ENCODE measurements at regions not wholly inside any gene's neighbourhood (a gene's known extent, or its start where the extent isn't known, plus 50 kb on each side); places are given as distances from the start of the nearest gene placed in this dataset.

- Histone ChIP-seq H3K36me3 (replicated peaks in 1 of 2) (no peaks in the 10 kb centered on the region), H3K4me1 (replicated peaks in 1 of 2) (no peaks in the 10 kb centered on the region), H3K27ac (no peak overlapping the region), H3K27me3 (peaks cover 2% of the 10 kb centered on the region), H3K9me3 (replicated peaks in 1 of 3) (no peaks in the 10 kb centered on the region), H3K4me3 (no peak overlapping the region)
- TF ChIP-seq POLR2A (IDR thresholded peaks at IDR 0.05) (no peak), CTCF (IDR thresholded peaks at IDR 0.05) (no peak)
- WGBS, 4 donors = 67 to 79% (median 77%) methylated on average over 4 of the region's 4 CpGs
- DNase-seq = no peak
- intact Hi-C loops (cut with DNase I) = no loop called here
Observed at GRCh38 chr22:49067504-49067903, 760.2 kb downstream of the BRD1 start.

GRCh38 chr22:49066619-49067018, 761.1 kb downstream of the BRD1 start:
- DNase-seq = no peak
- no peak overlapping the region for H3K27ac ChIP-seq
- no peak for TF ChIP-seq CTCF (IDR thresholded peaks at IDR 0.05)
- TF ChIP-seq POLR2A (IDR thresholded peaks at IDR 0.05) = no peak
- intact Hi-C loops (cut with DNase I) = no loop called here
- no peaks in the 10 kb centered on the region for H3K36me3 ChIP-seq (replicated peaks in 1 of 2)
- WGBS, 4 donors = 54 to 65% (median 61%) methylated on average over 9 of the region's 9 CpGs
- peaks cover 9% of the 10 kb centered on the region for H3K27me3 ChIP-seq
- no peak overlapping the region for H3K4me3 ChIP-seq
- no peaks in the 10 kb centered on the region for H3K9me3 ChIP-seq (replicated peaks in 1 of 3)
- no peaks in the 10 kb centered on the region for H3K4me1 ChIP-seq (replicated peaks in 1 of 2)

- no peak overlapping the region for H3K4me3 ChIP-seq
- intact Hi-C loops (cut with DNase I) = no loop called here
- no peak for DNase-seq
- TF ChIP-seq POLR2A (IDR thresholded peaks at IDR 0.05) = no peak
- TF ChIP-seq CTCF (IDR thresholded peaks at IDR 0.05) = no peak
- no peak overlapping the region for H3K27ac ChIP-seq
- no peaks in the 10 kb centered on the region for H3K9me3 ChIP-seq (replicated peaks in 1 of 3)
- peaks cover 9% of the 10 kb centered on the region for H3K27me3 ChIP-seq
- H3K4me1 ChIP-seq (replicated peaks in 1 of 2) = no peaks in the 10 kb centered on the region
- 56 to 75% (median 67%) methylated on average over 7 of the region's 7 CpGs for WGBS, 4 donors
- no peaks in the 10 kb centered on the region for H3K36me3 ChIP-seq (replicated peaks in 1 of 2)
Observed at GRCh38 chr22:49064836-49065235, 762.8 kb downstream of the BRD1 start.

GRCh38 chr22:49063545-49063890, 764.2 kb downstream of the BRD1 start:
- peaks cover 9% of the 10 kb centered on the region for H3K27me3 ChIP-seq
- DNase-seq = no peak

More at GRCh38 chr22:49063545-49063890, 764.2 kb downstream of the BRD1 start:
- no peak overlapping the region for H3K4me3 ChIP-seq
- 56 to 85% (median 60%) methylated on average over 4 of the region's 4 CpGs for WGBS, 4 donors
- H3K9me3 ChIP-seq (replicated peaks in 1 of 3) = no peaks in the 10 kb centered on the region
- no peak overlapping the region for H3K27ac ChIP-seq
- H3K36me3 ChIP-seq (replicated peaks in 1 of 2) = no peaks in the 10 kb centered on the region
- TF ChIP-seq CTCF (IDR thresholded peaks at IDR 0.05) = no peak
- no peak for TF ChIP-seq POLR2A (IDR thresholded peaks at IDR 0.05)
- intact Hi-C loops (cut with DNase I) = no loop called here
- H3K4me1 ChIP-seq (replicated peaks in 1 of 2) = no peaks in the 10 kb centered on the region

All from adrenal gland (tissue), 9 donors.